Loucy (cell line): ENCODE measurements at regions not wholly inside any gene's neighbourhood (a gene's known extent, or its start where the extent isn't known, plus 50 kb on each side); places are given as distances from the start of the nearest gene placed in this dataset.

ENCODE experiments used
- H2AFZ ChIP-seq: fragments of 200-600 bp; sonication (generic); 2 replicates; pipeline ENCODE4 v1.6.0; 2016; ENCODE audit warnings: antibody characterized with exemption, mild to moderate bottlenecking, low read length, moderate library complexity
- H3F3A ChIP-seq: fragments of 200-600 bp; 2 replicates; pipeline ENCODE4 v1.6.0; 2016; ENCODE audit warnings: antibody characterized with exemption, low read depth, mild to moderate bottlenecking
- H3K27me3 ChIP-seq: fragments of 200-600 bp; sonication (generic); 2 replicates; pipeline ENCODE4 v1.6.1; 2014; ENCODE audit warnings: low read length, mild to moderate bottlenecking; ENCODE audit not compliant: insufficient read depth, poor library complexity, severe bottlenecking
- H3K36me3 ChIP-seq: fragments of 200-600 bp; sonication (generic); 2 replicates; pipeline ENCODE4 v1.6.1; 2016; ENCODE audit warnings: low read length; ENCODE audit not compliant: insufficient read depth
- H3K4me1 ChIP-seq: fragments of 200-600 bp; sonication (generic); 2 replicates; pipeline ENCODE4 v1.5.1; 2014; ENCODE audit warnings: low read length, mild to moderate bottlenecking; ENCODE audit not compliant: insufficient read depth, poor library complexity, severe bottlenecking
- H3K4me2 ChIP-seq: fragments of 200-600 bp; sonication (generic); 2 replicates; pipeline ENCODE4 v1.6.0; 2014; ENCODE audit warnings: antibody characterized with exemption, low read length, low read depth, mild to moderate bottlenecking; ENCODE audit not compliant: poor library complexity, severe bottlenecking
- H3K4me3 ChIP-seq: fragments of 200-600 bp; sonication (generic); 2 replicates; pipeline ENCODE4 v1.5.1; 2014; ENCODE audit warnings: low read length, mild to moderate bottlenecking, mixed read lengths; ENCODE audit not compliant: poor library complexity, severe bottlenecking
- H3K79me2 ChIP-seq: fragments of 200-600 bp; sonication (generic); 2 replicates; pipeline ENCODE4 v1.6.1; 2014; ENCODE audit warnings: low read length; ENCODE audit not compliant: insufficient read depth
- H3K9ac ChIP-seq: fragments of 200-600 bp; sonication (generic); 2 replicates; pipeline ENCODE4 v1.6.0; 2014; ENCODE audit warnings: mild to moderate bottlenecking, low read depth, low read length, moderate library complexity; ENCODE audit not compliant: poor library complexity, severe bottlenecking
- H3K9me2 ChIP-seq: fragments of 200-600 bp; sonication (generic); replicated peaks from 2 replicates; pipeline ENCODE4 v1.6.1; 2016; ENCODE audit warnings: low read depth, low read length, mixed read lengths
- H3K9me3 ChIP-seq: fragments of 200-600 bp; sonication (generic); 2 replicates; pipeline ENCODE4 v1.6.1; 2014; ENCODE audit warnings: mild to moderate bottlenecking, antibody characterized with exemption, low read length, low read depth; ENCODE audit not compliant: insufficient read depth
- H4K20me1 ChIP-seq: fragments of 200-600 bp; sonication (generic); 2 replicates; pipeline ENCODE4 v1.6.0; 2014; ENCODE audit warnings: antibody characterized with exemption, low read length, mild to moderate bottlenecking; ENCODE audit not compliant: insufficient read depth, poor library complexity, severe bottlenecking
- EZH2phosphoT487 ChIP-seq: fragments of 200-600 bp; IDR thresholded peaks from 2 replicates; pipeline ENCODE4 v1.6.1; 2018; ENCODE audit warnings: antibody characterized with exemption, mild to moderate bottlenecking, moderate library complexity, borderline replicate concordance
- TF ChIP-seq, protein P1 (sequence below): fragments of 200-600 bp; sonication (generic); conservative IDR thresholded peaks from 2 replicates; pipeline ENCODE4 v1.5.1; 2014; ENCODE audit warnings: mild to moderate bottlenecking, antibody characterized with exemption, low read length

DNA sequence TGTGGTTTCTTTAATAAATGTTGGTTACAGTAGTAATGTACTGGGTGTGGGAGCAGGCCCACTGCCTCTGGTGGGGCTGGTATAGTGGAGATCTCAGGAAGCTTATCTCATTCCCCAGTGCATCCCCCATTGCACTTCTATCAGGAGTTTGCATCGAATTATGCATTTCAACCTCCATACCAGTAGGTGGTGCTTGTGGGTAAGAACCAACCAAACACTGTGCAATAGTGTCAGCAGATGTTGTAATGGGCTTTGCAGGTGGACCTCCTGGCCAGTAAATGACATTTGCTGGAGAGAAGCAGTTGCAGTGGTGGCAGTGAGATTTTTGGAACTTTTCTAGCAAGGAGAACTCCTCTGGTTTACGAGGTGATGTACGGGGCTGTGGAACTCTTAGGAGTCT is 150.6 kb downstream of the POU3F4 start:
- H3K79me2 ChIP-seq, result no peaks in the 10 kb centered on the region
- H3K36me3 ChIP-seq, result no peaks in the 10 kb centered on the region
- no peak overlapping the region for H3K9ac ChIP-seq
- no peaks in the 10 kb centered on the region for H3K27me3 ChIP-seq
- H3K9me2 ChIP-seq, result no peaks in the 10 kb centered on the region
- H3F3A ChIP-seq, result no peaks in the 10 kb centered on the region
- no peak overlapping the region for H3K4me3 ChIP-seq
- H3K4me2 ChIP-seq, result no peak overlapping the region
- H3K4me1 ChIP-seq, result no peaks in the 10 kb centered on the region
- no peaks in the 10 kb centered on the region for H4K20me1 ChIP-seq
- no peaks in the 10 kb centered on the region for H3K9me3 ChIP-seq
- H2AFZ ChIP-seq, result no peak overlapping the region
- TF ChIP-seq, protein P1, sequence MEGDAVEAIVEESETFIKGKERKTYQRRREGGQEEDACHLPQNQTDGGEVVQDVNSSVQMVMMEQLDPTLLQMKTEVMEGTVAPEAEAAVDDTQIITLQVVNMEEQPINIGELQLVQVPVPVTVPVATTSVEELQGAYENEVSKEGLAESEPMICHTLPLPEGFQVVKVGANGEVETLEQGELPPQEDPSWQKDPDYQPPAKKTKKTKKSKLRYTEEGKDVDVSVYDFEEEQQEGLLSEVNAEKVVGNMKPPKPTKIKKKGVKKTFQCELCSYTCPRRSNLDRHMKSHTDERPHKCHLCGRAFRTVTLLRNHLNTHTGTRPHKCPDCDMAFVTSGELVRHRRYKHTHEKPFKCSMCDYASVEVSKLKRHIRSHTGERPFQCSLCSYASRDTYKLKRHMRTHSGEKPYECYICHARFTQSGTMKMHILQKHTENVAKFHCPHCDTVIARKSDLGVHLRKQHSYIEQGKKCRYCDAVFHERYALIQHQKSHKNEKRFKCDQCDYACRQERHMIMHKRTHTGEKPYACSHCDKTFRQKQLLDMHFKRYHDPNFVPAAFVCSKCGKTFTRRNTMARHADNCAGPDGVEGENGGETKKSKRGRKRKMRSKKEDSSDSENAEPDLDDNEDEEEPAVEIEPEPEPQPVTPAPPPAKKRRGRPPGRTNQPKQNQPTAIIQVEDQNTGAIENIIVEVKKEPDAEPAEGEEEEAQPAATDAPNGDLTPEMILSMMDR, result peak; percentile 43; the same call in 1 of the 2 replicates
- no peak for TF ChIP-seq EZH2phosphoT487
